SJSA1 (cell line): ENCODE measurements at regions not wholly inside any gene's neighbourhood (a gene's known extent, or its start where the extent isn't known, plus 50 kb on each side); places are given as distances from the start of the nearest gene placed in this dataset.

Source experiments
- DNase-seq, 2 experiments: peaks; one replicate each; pipeline ENCODE4 v3.0.0-alpha.2; 2015 to 2020; ENCODE audit warnings: low spot score in 2 of 2, low read depth in 1 of 2
- H3K27ac ChIP-seq: fragments of 250-450 bp; sonication (Bioruptor Pico); 2 replicates; pipeline ENCODE4 v1.5.1; 2020; ENCODE audit warnings: mild to moderate bottlenecking, moderate library complexity
- H3K27me3 ChIP-seq: fragments of 250-450 bp; sonication (Bioruptor Pico); replicated peaks from 2 replicates; pipeline ENCODE4 v1.5.1; 2020; ENCODE audit warnings: mild to moderate bottlenecking, moderate library complexity
- H3K36me3 ChIP-seq: fragments of 250-450 bp; sonication (Bioruptor Pico); 2 replicates; pipeline ENCODE4 v1.5.1; 2020; ENCODE audit warnings: mild to moderate bottlenecking
- H3K4me1 ChIP-seq: fragments of 250-450 bp; sonication (Bioruptor Pico); replicated peaks from 2 replicates; pipeline ENCODE4 v1.6.1; 2021; ENCODE audit warnings: mild to moderate bottlenecking
- H3K4me3 ChIP-seq: fragments of 250-450 bp; sonication (Bioruptor Pico); 2 replicates; pipeline ENCODE4 v1.5.1; 2020; ENCODE audit warnings: mild to moderate bottlenecking
- H3K9me3 ChIP-seq: fragments of 250-450 bp; sonication (Bioruptor Pico); replicated peaks from 2 replicates; pipeline ENCODE4 v1.5.1; 2020; ENCODE audit warnings: mild to moderate bottlenecking

DNA sequence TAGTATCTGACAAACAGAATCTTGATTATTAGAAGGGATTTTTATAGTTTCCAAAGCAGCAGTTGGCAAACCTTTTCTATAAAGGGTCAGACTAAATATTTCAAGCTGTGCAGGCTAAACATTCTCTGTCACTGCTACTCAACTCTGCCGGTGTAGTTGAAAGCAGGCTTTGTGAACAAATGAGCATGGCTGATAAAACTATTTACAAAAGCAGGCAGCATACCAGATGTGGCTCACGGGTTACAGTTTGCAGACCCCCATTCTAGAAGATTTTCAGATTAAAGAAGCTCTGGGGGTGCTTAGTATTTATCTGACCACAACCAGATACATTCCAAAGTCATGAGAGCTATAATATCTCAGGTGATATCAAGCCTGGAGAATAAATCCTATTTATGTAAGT lies 1017.5 kb downstream of the SORCS1 start:
- Histone ChIP-seq H3K4me3 (no peak overlapping the region), H3K27ac (no peak overlapping the region), H3K27me3 (no peaks in the 10 kb centered on the region), H3K4me1 (no peaks in the 10 kb centered on the region), H3K9me3 (no peaks in the 10 kb centered on the region), H3K36me3 (no peaks in the 10 kb centered on the region)
- DNase-seq: no peak

DNA sequence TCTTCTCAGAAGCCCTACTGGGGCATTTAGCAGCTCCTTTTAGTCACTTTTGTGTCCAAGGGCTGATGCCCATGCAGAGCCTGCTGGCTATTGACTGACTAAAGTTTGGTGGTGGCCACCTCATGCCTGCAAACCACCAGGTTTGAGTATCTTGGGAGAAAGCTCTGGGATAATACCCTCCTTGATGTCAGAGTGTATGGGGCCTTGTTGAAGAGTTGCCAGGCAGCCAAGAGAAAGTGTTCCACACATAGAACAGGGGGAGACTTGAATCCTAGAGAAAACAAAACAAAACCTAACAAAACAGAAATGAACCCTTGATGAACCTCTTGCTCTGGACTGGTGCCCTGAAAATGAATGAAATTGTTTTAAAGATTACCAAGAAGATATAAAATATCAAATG lies 1024.6 kb downstream of the SORCS1 start:
- Histone ChIP-seq H3K27me3 (no peaks in the 10 kb centered on the region), H3K36me3 (no peaks in the 10 kb centered on the region), H3K4me1 (no peaks in the 10 kb centered on the region), H3K9me3 (peaks cover 3% of the 10 kb centered on the region), H3K27ac (no peak overlapping the region), H3K4me3 (no peak overlapping the region)
- no peak for DNase-seq

DNA sequence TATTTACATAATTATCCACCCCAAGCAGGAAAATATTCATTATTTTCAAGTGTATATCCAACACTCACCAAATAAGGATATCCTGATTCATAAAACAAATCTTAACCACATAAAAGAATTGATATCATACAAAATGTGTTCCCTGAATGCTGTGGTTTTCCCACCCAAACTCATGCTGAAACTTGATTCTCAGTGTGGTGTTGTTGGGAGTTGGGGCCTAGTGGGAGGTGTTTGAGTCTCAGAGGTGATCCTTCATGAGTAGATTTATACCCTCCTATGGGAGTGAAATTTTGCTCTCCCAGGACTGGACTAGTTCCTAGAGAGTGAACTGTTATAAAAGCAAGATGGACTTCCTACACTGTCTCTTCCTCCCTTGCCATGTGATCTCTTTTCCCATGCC lies 1028.3 kb downstream of the SORCS1 start:
- no peaks in the 10 kb centered on the region for H3K4me1 ChIP-seq
- no peaks in the 10 kb centered on the region for H3K36me3 ChIP-seq
- no peak overlapping the region for H3K4me3 ChIP-seq
- no peak overlapping the region for H3K27ac ChIP-seq
- H3K9me3 ChIP-seq: peaks cover 3% of the 10 kb centered on the region
- no peaks in the 10 kb centered on the region for H3K27me3 ChIP-seq
- no peak for DNase-seq

GRCh38 chr10:106134326-106135000 lies 1030.0 kb downstream of the SORCS1 start:
- no peak for DNase-seq
- no peaks in the 10 kb centered on the region for H3K36me3 ChIP-seq
- no peak overlapping the region for H3K4me3 ChIP-seq
- no peaks in the 10 kb centered on the region for H3K4me1 ChIP-seq
- peaks cover under 1% of the 10 kb centered on the region; the same call in 1 of the 2 replicates for H3K9me3 ChIP-seq
- no peaks in the 10 kb centered on the region for H3K27me3 ChIP-seq
- H3K27ac ChIP-seq: no peak overlapping the region

DNA sequence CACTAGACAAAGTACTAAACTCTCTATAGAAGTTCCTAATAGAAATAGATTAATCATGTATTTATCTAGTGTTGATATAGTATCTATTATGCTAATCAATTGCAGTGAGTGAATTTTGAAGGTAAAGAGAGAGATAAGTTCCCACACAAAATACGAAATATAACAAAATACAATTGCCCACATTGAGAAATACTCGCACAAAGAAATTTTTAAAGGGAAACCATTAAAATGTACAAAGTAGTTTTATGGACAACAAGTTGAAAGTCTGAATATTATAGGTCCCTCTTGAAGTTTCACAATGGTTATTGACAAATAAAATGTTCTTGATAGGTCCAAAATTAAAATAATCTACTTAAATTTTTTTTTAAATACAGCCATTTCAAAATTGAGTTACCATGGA lies 1031.1 kb downstream of the SORCS1 start:
- DNase-seq: no peak
- no peak overlapping the region for H3K4me3 ChIP-seq
- no peak overlapping the region for H3K27ac ChIP-seq
- no peaks in the 10 kb centered on the region for H3K36me3 ChIP-seq
- H3K4me1 ChIP-seq: no peaks in the 10 kb centered on the region
- H3K9me3 ChIP-seq: no peaks in the 10 kb centered on the region
- H3K27me3 ChIP-seq: no peaks in the 10 kb centered on the region

GRCh38 chr10:106132956-106133355 lies 1031.5 kb downstream of the SORCS1 start:
- Histone ChIP-seq H3K27me3 (no peaks in the 10 kb centered on the region), H3K9me3 (no peaks in the 10 kb centered on the region), H3K4me3 (no peak overlapping the region), H3K4me1 (no peaks in the 10 kb centered on the region), H3K36me3 (no peaks in the 10 kb centered on the region), H3K27ac (no peak overlapping the region)
- DNase-seq: no peak

DNA sequence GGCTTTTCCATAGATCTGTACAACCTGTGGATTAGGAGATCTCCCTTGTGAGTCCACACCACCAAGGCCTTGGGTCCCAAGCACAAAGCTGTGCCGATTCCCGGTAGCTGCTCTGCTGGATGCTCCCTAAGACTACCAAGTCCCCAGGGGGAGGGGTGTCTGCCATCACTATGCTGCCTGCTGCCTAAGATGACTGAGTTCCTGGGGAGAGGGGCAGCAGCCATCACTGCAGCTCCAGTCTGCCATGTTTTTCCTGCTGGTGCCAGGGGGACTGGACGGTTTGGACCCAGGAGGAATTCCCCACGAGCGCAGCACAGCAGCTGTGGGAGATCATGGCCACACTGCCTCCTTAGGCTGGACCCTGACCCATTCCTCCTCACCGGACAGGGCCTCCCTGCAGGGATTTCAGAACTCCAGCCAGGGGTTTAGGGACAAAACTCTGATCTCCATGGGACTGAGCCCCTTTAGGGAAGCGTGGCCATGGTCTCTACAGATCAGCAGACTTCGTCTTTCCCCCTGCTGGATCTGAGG lies 1049.8 kb downstream of the SORCS1 start:
- Histone ChIP-seq H3K4me3 (no peak overlapping the region), H3K27ac (no peak overlapping the region), H3K36me3 (no peaks in the 10 kb centered on the region), H3K27me3 (no peaks in the 10 kb centered on the region), H3K4me1 (no peaks in the 10 kb centered on the region), H3K9me3 (no peaks in the 10 kb centered on the region)
- no peak for DNase-seq

- H3K27me3 ChIP-seq: no peaks in the 10 kb centered on the region
- H3K4me1 ChIP-seq: no peaks in the 10 kb centered on the region
- no peak for DNase-seq
- H3K36me3 ChIP-seq: no peaks in the 10 kb centered on the region
- no peak overlapping the region for H3K4me3 ChIP-seq
- no peaks in the 10 kb centered on the region for H3K9me3 ChIP-seq
- no peak overlapping the region for H3K27ac ChIP-seq
Observed at GRCh38 chr10:106111246-106111645, 1053.3 kb downstream of the SORCS1 start.

DNA sequence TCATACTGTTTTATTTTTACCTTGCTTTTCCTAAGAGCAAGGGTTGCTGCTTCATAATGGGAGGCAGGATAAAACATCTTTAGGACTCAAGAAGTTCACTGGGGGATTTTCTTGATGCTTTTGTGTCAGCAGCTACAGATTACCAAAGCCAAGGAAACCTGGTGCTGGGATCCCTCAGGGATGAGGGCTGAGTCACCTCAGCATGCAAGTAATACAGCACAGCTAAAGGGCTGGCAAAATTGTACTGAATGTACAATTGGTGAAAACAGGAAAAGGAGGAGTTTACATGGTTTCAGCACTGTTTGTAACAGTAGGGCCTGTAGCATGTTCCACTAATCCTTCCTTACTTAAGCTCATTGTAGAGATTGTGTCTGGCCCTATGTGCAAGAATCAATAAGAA lies 1056.8 kb downstream of the SORCS1 start:
- H3K36me3 ChIP-seq: no peaks in the 10 kb centered on the region
- H3K9me3 ChIP-seq: 0 out of 2 replicates have a peak, but pooled peaks cover 2% of the 10 kb centered on the region
- no peak overlapping the region for H3K27ac ChIP-seq
- H3K4me1 ChIP-seq: no peaks in the 10 kb centered on the region
- no peaks in the 10 kb centered on the region for H3K27me3 ChIP-seq
- H3K4me3 ChIP-seq: no peak overlapping the region
- no peak for DNase-seq

- H3K4me3 ChIP-seq: no peak overlapping the region
- H3K36me3 ChIP-seq: no peaks in the 10 kb centered on the region
- no peak for DNase-seq
- H3K27ac ChIP-seq: no peak overlapping the region
- H3K27me3 ChIP-seq: no peaks in the 10 kb centered on the region
- 0 out of 2 replicates have a peak, but pooled peaks cover 4% of the 10 kb centered on the region for H3K9me3 ChIP-seq
- no peaks in the 10 kb centered on the region for H3K4me1 ChIP-seq
Observed at GRCh38 chr10:106106114-106106513, 1058.4 kb downstream of the SORCS1 start.

DNA sequence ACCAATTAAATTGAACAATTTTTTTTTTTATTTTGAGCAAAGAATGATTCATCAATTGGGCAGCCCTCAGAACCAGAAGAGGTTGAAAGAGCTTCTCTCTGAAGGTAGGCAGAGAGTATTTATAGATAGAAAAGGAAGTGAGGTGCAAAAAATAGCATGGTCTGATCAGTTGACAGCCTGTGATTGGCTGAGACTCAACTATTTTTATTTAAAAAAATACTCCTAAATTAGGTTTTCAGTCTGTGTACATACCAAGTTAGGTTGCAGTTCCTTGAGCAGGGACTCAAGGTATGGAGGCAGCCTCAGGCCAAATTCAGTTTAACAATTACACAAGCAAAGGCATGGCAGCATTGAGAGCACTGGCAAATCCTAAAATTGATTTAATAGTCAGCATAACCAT lies 1074.7 kb downstream of the SORCS1 start:
- no peaks in the 10 kb centered on the region for H3K27me3 ChIP-seq
- H3K27ac ChIP-seq: no peak overlapping the region
- DNase-seq: no peak
- H3K4me3 ChIP-seq: no peak overlapping the region
- H3K9me3 ChIP-seq: 0 out of 2 replicates have a peak, but pooled peaks cover 5% of the 10 kb centered on the region
- no peaks in the 10 kb centered on the region for H3K36me3 ChIP-seq
- no peaks in the 10 kb centered on the region for H3K4me1 ChIP-seq

DNA sequence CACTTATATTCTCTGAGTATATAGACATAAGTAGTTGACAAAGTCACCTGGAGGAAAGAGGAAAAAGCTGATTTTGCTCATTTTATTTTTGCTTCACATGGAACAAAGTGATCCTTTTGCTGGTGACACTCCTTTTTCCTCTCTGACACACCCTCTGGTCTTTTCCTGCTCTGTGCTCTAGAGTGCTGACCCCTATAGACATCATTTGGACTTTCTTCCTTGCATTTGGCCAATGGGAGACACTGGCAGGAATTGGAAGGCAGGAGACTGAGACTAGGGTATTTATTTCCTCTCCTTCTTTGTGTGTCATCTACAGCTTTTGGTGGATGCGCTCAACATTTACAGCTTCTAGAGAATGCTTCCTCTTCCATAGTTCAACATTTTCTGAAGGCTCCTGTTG lies 1078.1 kb downstream of the SORCS1 start:
- Histone ChIP-seq H3K27ac (no peak overlapping the region), H3K4me1 (no peaks in the 10 kb centered on the region), H3K9me3 (0 out of 2 replicates have a peak, but pooled peaks cover 2% of the 10 kb centered on the region), H3K36me3 (no peaks in the 10 kb centered on the region), H3K4me3 (no peak overlapping the region), H3K27me3 (no peaks in the 10 kb centered on the region)
- no peak for DNase-seq

GRCh38 chr10:106083572-106083971 lies 1080.9 kb downstream of the SORCS1 start:
- H3K27ac ChIP-seq: no peak overlapping the region
- no peak for DNase-seq
- no peak overlapping the region for H3K4me3 ChIP-seq
- peaks cover 2% of the 10 kb centered on the region; the same call in 1 of the 2 replicates for H3K9me3 ChIP-seq
- H3K27me3 ChIP-seq: no peaks in the 10 kb centered on the region
- H3K36me3 ChIP-seq: no peaks in the 10 kb centered on the region
- H3K4me1 ChIP-seq: no peaks in the 10 kb centered on the region

DNA sequence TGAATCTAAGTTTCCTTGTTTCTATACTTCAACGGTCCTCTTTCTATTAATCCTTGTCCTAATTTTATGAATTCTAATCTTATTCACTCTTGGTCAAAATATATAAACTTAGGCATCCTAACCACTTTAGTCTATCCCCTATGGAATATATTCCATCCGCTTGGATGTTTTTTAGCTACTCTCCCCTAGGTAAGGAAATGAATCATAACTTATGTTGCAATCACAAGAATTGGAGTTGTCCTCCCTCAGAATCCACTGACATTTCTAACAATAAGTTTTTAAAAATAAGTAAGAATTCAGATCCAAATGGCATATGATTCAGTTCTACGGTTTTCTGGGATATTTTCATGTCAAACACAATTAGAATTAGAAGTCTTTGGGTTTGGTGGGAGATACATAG lies 1081.6 kb downstream of the SORCS1 start:
- Histone ChIP-seq H3K4me1 (no peaks in the 10 kb centered on the region), H3K9me3 (peaks cover 2% of the 10 kb centered on the region; the same call in 1 of the 2 replicates), H3K36me3 (no peaks in the 10 kb centered on the region), H3K27ac (no peak overlapping the region), H3K27me3 (no peaks in the 10 kb centered on the region), H3K4me3 (no peak overlapping the region)
- DNase-seq: no peak
